Activated T-cell treated with anti-CD3 and anti-CD28 coated beads for 1 hour (primary cell): ENCODE measurements at regions not wholly inside any gene's neighbourhood (a gene's known extent, or its start where the extent isn't known, plus 50 kb on each side); places are given as distances from the start of the nearest gene placed in this dataset.
"Not testable (repeated sequence)": the region's sequence is repeated elsewhere in the genome, so short reads cannot be mapped to it uniquely, and the experiment has no call there.

Source experiments
- DNase-seq: peaks from one replicate; pipeline ENCODE4 v3.0.0-alpha.2; 2020; ENCODE audit warnings: low read depth

DNA sequence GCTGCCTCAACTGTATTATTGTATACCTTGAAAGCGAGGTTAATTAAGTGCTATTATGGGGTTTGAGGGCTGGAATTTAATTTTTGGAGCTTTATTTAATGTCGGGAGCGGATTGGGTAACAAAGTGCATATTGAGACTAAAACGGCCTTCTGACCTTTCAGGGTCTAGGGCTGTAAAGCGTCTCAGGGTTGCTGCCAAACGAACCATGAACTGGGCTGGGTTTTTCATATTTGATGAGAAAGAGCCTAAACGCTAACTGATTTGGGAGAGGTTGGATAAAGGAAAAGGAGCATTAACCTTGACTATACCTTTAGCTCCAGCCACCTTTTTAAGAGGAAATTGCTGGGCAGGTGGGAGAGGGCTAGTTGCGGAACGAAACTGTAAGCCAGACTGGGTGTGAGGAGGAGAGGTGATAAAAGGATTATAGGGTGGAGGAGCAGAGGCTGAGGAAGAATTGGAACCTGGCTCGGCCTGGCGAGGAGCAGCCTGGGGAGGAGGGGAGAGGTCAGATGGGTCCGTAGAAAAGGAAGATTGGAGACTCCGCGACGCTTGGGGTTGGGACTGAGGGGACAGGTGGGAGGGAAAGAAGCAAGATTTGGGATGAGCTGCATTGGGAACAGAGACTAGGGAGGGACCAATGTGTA, 209.0 kb upstream of the ELL2 start:
- DNase-seq: not testable (repeated sequence)

DNA sequence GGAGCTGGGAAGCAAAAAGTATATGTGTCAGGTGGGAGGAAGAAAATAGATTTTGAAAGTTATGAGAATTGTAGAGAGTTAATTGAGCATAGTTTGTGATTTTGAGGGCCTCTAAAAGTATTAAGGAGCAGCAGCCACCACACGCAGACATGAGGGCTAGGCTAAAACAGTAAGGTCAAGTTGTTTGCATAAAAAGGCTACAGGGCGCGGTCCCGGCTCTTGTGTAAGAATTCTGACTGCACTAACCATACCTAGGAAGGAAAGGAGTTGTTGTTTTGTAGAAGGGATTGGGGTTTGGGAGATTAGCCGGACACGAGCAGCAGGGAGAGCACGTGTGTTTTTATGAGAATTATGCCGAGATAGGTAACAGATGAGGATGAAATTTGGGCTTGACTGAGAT, 207.2 kb upstream of the ELL2 start:
- not testable (repeated sequence) for DNase-seq

DNA sequence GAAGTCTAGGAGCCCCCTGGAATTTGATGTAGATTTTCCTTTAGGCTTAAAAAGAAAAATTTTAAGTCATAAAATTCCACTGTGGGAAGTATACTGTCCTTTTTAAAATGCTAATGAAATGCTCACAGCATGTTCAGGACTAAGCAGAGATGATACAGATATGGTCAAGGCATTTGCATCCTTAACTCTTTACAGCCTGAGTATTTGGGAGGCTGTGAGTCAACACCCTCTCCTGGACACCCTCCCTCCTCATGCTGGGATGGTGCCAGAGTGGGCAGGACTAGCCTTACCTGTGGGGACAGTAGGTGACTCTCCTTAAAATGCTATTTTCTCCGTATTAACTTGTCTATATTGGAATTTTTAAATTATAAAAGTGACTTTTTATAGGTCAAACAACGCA, 197.4 kb upstream of the ELL2 start:
- DNase-seq: no peak

DNA sequence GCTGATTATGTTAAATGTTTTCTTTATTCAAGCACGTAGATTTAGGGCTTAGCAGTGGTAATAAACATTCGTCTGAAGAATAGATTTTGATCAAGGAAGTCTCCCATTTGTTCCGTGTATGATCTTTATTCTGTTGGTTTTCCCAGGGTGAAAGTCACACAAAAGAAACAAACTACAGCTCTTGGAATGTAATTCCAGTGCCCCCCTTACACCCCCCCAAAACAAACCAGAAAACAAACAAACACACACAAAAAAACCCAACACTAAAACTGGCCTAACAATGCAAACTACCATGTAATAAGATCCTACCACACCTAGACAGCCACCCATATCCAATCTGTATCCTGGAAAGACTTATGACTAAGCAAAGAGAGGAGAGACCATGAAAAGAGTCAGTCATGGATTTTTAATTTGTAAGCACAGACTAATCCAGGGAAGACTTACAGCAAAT, 196.2 kb upstream of the ELL2 start:
- DNase-seq: no peak

DNA sequence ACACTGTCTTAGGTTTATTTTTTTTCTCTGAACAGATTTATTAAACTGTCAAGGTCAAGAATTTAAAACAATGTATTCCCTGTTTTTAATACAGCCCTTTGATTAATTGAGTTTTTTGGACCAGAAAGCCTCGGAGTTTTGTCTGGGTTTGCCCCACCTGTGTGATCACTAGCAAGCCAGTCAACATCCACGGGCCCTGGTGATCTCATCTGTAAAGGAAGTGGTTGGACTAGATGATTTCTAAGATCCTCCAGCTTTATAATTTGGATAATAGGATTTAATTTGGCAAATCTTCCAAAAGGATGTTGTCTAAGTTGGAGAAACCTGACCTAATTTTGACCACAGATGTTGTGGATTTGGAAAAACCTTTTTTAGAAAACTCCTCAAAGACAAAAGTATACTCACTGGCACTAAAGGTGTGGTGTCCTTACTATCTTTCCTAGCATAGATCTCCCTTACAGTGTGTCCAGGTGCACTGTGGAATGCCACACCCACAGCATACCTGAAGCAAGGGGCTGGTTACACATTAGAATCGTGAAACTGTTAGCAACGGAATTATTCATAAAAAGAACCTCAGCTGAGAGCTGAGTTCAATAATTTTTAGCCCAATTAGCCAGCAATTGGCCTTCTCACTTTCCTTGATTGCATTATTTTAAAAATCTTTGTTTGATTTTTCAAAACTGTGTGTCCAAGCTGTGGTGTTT, 195.6 kb upstream of the ELL2 start:
- DNase-seq: no peak

DNA sequence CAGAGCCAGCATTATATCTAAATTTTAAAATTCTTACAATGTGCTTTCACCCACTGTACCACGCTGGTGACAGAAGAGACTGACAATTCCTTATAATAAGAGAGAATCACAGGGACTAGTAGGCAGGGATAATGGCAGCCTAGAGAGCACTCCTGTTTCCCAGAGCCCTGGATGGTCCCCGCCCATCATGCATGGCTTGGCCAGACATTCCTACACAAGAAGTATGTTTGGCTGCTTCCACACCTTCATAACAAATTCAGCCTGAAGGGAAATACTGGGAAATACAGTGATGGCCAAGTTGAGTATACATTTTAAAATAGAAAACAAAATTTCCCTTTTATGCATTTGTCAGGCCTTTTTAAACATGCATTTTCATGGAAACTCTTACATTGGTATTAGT, 193.5 kb upstream of the ELL2 start:
- DNase-seq: no peak

DNA sequence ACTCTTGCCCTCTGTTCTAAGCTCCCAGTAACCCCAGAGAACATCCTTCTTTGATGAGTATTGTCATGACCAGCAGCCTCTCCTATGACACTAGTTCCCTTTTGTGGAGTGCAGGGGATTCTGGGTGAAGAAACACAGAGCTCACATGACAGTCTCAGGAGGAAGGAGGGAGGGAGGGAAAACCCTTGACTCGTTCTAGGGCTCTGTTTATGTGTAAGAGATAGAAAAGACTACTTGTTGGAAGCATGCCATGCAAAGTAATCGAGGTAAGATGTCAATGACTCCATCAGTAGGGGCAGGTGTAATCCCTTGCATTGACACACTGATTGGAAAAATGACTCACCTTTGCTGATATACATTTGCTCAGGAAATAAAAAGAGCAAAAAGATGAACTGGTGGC, 190.2 kb upstream of the ELL2 start:
- DNase-seq: no peak

DNA sequence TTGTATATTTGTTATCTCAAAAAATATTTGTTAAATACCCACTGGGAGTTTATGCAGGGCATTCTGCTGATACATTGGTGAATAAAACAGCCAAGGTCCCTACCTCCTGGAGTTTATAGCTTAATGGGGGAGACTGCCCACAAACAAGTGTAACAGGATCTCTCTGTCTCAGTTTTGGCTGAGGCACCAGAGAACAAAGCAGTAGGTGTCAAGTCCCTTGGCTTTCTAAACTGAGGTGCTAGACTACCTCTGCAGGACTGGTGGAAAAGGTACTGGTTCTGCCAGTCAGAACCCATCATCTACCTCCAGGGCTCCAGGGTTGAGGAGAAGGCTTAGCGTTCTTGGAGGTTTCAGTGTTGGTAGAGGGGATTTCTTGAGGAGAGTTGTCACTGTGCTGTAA, 188.4 kb upstream of the ELL2 start:
- no peak for DNase-seq

DNA sequence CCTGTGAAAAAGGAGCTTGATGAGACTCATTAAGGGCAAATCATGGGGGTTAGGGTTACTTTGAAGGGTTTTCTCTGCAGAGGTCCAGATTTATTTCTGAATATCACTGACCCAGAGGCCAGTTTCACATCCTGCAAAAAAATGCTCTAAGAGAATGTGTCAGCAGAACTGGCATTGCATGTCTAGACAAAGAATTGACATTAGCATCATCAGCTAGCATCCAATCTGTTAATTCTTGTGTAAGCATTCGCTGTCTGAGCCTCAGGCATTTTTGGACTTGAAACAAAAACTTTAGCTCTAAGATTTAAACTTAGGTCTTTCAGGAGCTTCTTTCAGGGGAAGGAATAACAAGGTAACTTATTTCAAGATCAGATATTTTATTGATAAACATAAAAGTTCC, 187.9 kb upstream of the ELL2 start:
- no peak for DNase-seq

DNA sequence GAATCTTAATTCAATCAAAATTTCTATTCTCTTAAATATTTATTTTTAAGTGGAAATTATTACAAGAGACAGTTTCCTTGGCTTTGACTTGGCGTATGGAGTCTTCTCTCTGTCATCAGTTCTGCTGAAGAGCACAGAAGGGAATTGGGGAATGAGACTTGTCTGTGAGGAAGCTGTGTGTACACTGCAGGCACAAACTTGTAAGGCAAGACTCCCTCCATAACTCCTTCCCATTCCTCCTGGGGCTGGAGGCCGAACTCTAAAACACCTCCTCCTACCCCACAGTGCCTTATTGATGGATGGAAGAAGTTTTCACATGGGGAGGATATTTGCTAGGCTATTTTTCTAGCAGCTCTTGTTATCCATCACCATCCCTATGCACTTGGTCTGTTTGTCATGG, 187.4 kb upstream of the ELL2 start:
- DNase-seq: no peak

DNA sequence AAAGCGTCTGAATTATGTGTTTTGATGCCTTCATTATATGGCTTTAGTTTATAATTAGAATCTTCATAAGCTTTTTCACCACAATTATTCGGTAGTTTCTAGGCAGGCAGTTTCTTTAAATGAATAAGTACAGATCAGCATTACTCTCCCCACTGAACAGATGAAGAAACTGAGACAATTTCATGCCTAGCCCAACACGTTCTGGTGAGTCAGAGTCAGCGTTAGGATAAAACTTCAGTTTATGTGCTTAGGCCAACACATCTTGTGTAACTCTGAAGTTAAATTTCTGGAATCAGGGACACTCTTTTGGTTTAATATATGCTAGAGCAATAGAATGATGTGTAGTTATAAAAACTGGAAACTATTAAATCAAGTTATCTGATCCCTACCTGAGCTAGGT, 186.7 kb upstream of the ELL2 start:
- DNase-seq: no peak

DNA sequence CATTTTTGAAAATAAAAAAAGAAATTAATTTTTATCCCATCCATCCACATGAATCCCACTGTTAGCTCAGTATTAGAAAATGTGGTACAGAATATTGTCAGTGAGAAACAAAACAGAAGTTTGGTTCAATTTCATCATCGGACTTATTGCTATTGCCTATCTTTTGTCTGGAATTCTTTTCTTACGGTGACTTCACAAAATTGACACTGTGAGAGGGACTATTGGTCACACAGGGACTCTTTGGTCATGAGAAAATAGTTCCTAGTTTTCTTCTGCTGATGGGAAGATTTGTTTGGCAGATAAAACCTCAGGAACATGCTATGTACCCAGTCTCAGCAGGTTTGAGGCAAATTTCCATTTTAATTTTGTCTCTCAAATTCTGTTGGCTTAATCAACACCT, 186.2 kb upstream of the ELL2 start:
- no peak for DNase-seq

DNA sequence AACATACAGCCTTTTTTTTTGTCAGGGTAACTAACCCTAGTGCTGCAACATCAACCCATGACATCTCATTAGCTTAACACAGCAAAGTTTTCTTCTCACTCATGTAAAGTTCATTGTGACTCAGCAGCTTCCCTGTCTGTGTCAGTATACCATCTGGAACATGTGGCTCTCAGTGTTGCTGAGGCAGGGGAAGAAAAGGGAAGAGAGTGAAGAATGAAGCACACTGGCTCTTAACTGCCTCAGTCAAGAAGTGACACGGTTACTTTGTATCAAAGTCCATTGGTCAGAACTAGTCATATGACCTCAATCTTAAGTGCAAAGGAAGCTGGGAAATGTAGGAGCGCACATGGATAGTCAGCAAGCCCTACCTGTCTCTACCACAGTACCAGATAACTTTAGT, 185.0 kb upstream of the ELL2 start:
- no peak for DNase-seq

DNA sequence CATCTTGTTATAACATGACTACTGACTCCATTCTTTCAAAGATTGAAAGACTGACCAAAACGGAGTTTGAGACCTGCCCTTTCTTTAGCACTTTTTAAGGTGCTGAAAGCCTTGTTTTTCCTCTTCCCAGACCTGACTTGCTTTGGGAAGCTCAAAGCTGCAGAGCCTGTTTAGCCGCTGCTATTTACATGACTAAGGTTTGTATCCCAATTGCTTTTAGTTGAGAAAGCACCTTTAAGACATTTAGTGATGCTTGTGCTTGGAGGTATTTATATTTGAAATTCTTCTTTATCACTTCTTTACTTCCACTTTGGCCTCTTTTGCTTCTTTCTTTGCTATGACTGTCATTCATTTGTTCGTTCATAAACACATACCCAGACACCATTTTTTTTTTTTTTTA, 182.6 kb upstream of the ELL2 start:
- DNase-seq: no peak

DNA sequence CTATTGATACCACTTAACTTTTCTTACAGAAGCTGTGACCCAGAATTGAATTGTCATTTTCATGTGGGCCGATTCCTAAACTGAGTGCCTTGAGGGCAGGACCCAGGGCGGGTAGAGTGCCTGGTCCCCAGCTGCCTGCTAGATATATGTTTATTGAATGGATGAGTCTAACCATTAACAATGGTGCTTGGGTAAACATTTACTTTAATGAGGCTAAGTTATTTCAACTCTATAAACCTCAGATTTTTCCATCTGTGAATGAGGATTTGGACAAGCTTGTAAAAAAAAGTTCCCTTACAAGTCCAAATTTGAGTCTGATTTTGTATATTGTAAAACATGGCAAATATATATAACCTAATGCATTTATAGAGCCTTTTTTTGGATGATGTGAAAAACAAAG, 181.8 kb upstream of the ELL2 start:
- DNase-seq: no peak

DNA sequence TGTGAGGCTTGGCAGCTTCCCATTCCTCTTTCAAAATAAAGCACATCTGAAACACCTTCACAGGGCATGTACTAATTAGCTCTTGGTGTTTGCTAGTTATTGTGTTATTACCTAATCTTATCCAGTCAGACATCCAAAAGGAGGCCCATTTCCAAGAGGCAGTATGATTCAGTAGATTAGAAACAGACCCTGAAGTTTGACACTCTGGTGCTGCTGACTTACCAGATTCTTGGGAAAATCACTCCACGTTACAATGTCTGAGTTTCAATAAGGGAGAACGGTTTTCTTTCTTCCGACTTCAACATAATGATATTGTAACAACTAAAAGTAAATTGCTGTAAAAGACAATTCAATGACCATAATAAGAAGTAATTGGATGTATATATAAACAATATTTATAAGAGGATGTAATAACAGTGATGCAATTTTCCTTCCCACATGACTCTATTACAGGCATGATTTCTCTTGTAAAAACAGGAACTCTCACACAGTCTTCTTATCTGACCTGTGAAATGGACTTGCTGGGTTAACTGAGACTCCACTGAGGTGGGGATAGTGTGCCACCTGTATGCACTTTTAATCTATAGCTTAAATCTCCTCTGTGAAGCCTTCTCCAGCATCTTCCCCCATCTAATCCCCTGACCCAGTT, 181.3 kb upstream of the ELL2 start:
- no peak for DNase-seq

DNA sequence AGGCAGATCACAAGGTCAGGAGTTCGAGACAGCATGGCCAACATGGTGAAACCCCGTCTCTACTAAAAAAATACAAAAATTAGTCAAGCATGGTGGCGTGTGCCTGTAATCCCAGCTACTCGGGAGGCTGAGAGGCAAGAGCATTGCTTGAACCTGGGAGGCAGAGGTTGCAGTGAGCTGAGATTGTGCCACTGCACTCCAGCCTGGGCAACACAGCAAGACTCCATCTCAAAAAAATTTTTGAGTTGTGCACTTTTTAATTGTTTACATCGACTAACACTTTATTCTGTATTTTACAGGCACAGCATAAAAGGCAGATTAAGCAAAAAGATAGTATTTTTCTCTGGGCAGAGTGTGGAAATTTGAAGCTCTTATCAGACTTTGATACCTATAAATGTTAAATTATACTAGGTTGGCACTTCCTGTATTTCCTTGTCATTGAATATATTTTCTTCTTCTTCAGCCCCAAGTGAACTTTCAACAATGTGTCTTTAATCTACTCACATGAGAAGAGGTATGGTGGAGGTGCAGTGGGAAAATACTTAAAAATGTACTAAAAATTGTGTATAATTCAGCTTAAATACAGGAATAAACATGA, 180.6 kb upstream of the ELL2 start:
- no peak for DNase-seq

DNA sequence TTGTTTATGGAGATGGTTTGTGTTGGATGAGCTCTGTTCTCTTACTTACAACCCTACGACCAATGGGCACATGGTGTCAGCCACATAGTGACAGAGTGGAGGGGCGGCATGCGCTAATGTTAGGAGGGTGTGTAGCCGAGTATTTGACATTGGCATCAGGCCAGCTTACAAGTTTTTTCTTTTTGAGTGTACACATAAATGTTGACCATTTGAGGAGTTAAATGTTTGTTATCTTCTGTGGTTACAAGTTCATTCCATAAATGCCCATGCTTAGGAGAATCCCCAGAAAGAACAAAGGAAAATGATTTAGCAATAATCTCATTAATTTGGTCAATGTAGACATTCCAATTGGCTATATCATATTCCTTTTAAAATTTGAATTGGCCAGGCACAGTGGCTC, 180.1 kb upstream of the ELL2 start:
- no peak for DNase-seq

DNA sequence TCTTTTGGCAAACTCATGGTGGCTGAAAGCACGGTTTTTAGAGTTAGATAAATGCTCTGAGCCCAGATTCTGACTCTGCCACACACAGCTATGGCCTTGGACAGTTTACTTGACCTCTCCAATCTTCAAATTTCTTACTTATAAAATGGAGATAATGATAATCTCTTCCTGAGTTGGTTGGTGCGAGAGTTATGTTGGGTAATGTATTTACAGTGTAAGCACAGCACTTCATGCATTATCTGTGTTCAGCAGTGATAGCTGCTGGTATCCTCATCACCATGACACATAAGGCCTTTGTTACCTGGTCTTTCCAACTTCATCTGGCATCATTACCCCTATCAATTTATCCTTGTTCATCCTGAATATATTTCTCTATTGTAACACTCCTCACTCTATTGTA, 178.8 kb upstream of the ELL2 start:
- no peak for DNase-seq

DNA sequence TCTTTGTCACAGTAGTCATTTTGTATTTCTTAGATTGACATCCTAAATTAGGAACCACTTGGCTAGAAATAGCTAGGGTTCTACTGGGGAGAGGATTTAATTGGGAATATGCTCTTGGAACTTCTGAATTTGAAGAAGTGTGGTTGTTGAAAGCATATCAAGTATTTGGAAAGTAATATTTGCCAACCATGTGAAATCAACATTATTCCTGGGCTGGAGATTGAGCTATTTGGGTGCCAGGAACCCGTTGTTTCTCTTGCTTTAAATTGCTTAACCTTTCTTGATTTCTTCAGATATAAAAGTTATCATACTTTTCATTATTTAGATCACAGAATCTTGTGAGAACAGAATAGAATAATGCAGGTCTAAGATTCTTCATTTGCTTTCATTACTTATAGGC, 178.4 kb upstream of the ELL2 start:
- DNase-seq: no peak

DNA sequence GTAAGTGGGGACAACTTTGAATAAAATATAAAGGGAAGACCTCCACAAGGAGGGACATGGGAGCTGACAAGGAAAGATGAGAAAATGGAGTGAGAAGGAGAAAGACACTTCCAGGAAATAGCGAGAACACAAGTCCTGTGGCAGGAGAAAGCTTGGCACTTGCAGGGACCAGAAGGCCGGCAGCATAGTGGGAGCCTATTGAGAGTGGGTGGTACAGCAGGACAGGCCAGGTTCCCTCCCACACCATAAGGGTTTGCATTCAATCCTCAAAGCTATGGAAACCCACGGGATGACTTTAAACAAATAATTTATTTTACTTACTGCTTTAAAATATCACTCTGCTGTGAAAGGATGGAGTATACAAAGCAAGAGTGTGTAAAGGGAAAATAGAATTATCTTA, 173.2 kb upstream of the ELL2 start:
- DNase-seq: no peak

DNA sequence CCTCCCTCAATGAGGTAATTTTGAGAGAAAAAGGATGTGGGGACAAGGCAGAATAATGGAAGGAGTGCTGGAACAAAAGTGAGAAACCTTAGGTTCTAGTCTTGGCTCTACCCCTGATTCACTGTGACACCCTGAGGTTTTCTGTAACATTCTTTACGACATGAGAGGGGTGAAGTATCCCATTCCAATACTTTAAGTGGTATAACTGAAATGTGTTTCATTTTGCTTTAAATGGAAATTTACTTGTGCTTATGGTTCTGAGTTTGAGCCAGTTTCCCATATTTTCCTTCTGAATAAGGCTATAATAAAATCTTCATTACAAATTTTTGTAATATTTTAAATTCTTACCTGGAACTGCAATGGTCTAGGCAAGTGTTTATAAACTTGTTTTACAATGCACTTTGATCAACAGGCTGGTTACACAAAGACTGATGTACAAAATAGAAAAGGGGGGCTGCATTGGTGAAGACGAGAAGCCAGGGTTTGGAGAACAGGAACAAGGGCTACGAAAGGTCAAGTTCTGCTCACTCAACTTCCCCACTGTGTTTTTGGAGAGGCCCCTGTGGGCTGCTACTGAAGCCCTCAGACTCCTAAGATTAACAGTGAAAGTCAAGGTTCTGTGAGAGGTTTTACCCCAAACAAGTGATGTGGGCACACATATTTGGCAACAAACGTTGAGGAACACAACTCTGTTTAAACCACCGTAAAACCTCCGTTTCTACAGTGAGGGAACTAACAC, 171.9 kb upstream of the ELL2 start:
- DNase-seq: no peak

DNA sequence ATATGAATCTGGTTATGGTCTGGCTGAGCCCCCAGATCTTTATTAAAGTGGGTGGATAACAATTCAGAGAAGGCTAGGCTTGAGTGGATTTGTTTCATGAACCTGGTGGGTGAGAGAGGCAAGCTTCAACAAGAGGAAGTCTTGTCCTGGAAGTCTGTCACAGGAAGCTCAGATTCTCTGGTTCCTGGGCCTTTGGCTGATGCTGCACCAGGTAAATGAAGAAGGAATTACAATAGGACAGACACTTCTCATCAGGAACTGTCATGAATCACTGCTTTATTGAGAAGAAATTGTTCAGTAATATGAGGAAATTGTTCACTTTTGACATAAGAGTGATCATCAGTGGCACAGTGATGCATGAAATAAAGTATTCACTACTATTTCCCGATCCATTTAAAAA, 167.6 kb upstream of the ELL2 start:
- no peak for DNase-seq
